Left ventricle myocardium inferior (tissue), 1 donor: ENCODE measurements at regions not wholly inside any gene's neighbourhood (a gene's known extent, or its start where the extent isn't known, plus 50 kb on each side); places are given as distances from the start of the nearest gene placed in this dataset.

ENCODE experiments used
- DNase-seq: peaks from one replicate; pipeline ENCODE4 v3.0.0-alpha.2; 2020
- H3K27ac ChIP-seq: fragments of 200-600 bp; replicated peaks from 2 replicates; pipeline ENCODE4 v1.8.0; 2021
- H3K27me3 ChIP-seq: fragments of 200-600 bp; 2 replicates; pipeline ENCODE4 v1.8.0; 2021; ENCODE audit warnings: low read depth
- H3K36me3 ChIP-seq: fragments of 200-600 bp; 2 replicates; pipeline ENCODE4 v1.8.0; 2021
- H3K4me1 ChIP-seq: fragments of 200-600 bp; 2 replicates; pipeline ENCODE4 v1.8.0; 2021
- H3K4me3 ChIP-seq: fragments of 200-600 bp; 2 replicates; pipeline ENCODE4 v1.8.0; 2021; ENCODE audit warnings: mild to moderate bottlenecking, moderate library complexity
- H3K9me3 ChIP-seq: fragments of 200-600 bp; replicated peaks from 2 replicates; pipeline ENCODE4 v1.8.0; 2021
- intact Hi-C: fragments of 100-400 bp; cut with micrococcal nuclease; formaldehyde crosslinking; loops from one replicate; pipeline ENCODE4 v1.11.0; 2022
- TF ChIP-seq, protein P1 (sequence below): fragments of 200-600 bp; IDR thresholded peaks from 2 replicates; pipeline ENCODE4 v1.8.0; 2021; ENCODE audit warnings: antibody characterized with exemption, mild to moderate bottlenecking, borderline replicate concordance
- donor health status: DM: no; HTN: yes; CAD: no; lungs with severe emphysema.

DNA sequence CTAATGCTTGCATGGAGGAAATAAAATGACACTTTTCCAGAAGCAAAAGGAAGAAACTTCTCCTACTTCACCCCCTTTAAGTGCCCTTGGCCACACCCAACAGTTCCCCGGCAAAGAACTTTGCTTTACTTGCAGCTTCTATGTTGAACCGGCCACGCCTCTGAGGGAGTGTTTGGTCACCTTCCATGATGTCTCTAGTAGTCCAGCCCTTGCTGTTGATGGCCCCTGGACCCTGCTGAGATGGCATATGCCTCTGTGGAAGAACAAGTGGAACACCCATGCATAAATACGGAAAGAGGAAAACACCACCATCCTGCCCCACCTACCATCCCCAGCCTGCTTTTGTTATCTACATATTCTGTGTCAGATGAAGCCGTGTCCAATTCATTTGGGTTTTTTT is 218.3 kb upstream of the POU3F3 start:
- no peaks in the 10 kb centered on the region for H3K4me1 ChIP-seq
- no peaks in the 10 kb centered on the region for H3K27me3 ChIP-seq
- TF ChIP-seq, protein P1, sequence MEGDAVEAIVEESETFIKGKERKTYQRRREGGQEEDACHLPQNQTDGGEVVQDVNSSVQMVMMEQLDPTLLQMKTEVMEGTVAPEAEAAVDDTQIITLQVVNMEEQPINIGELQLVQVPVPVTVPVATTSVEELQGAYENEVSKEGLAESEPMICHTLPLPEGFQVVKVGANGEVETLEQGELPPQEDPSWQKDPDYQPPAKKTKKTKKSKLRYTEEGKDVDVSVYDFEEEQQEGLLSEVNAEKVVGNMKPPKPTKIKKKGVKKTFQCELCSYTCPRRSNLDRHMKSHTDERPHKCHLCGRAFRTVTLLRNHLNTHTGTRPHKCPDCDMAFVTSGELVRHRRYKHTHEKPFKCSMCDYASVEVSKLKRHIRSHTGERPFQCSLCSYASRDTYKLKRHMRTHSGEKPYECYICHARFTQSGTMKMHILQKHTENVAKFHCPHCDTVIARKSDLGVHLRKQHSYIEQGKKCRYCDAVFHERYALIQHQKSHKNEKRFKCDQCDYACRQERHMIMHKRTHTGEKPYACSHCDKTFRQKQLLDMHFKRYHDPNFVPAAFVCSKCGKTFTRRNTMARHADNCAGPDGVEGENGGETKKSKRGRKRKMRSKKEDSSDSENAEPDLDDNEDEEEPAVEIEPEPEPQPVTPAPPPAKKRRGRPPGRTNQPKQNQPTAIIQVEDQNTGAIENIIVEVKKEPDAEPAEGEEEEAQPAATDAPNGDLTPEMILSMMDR: no peak
- DNase-seq: no peak
- H3K9me3 ChIP-seq: no peaks in the 10 kb centered on the region
- intact Hi-C loops: no loop called here
- H3K27ac ChIP-seq: no peak overlapping the region
- H3K4me3 ChIP-seq: no peak overlapping the region
- H3K36me3 ChIP-seq: no peaks in the 10 kb centered on the region

DNA sequence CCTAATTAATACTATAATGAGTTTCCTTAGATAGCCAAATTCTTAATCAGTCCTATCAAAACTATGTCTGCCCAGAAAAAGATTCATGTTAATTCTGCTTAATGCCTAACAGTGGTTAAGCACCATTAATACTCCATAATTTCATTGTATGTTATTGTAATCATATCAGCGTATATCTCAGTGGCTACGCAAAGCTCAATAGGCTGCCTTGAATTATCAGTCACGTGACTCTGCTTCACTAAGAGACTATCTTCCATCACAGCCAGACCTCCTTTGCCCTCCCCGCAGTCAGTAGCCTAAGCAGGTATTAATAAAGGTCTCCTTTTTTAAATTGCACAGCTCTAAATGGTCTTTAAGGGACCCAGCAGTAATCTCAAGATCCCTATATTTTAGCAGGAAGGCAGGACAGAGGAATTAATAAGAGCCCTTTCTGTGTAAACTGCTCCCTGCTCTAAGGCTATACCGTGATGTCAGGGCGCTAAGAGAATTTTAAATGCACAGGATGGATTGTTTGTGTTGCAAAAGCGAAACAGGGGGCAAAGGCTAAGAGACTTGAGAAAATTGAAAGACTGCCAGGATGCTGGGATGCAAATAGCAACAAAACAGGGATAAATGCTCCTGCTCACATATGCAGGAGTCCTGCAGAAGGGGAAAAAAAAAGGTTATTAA is 215.6 kb upstream of the POU3F3 start:
- Histone ChIP-seq H3K9me3 (no peaks in the 10 kb centered on the region), H3K27me3 (no peaks in the 10 kb centered on the region), H3K4me3 (no peak overlapping the region), H3K4me1 (no peaks in the 10 kb centered on the region), H3K36me3 (no peaks in the 10 kb centered on the region), H3K27ac (no peak overlapping the region)
- intact Hi-C loops: no loop called here
- DNase-seq: no peak
- TF ChIP-seq, protein P1: no peak

DNA sequence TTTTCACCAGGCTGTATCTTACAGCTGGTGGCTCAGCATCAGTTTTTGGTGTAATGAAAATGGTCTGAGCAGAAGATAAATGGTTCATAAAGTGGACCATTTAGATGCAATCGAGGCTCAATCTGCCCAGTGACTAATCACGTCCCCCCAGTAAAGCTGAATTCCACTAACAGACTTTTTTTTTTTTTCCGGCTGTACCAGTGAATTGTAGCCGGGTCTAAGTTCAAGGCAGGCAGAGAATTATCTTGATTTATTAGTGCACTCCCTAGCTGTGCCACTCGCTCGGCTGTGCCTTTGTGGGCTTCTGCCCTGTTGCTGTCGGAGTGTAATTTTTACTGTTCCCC is 215.1 kb upstream of the POU3F3 start:
- intact Hi-C loops: no loop called here
- Histone ChIP-seq H3K36me3 (no peaks in the 10 kb centered on the region), H3K27ac (no peak overlapping the region), H3K4me1 (no peaks in the 10 kb centered on the region), H3K4me3 (no peak overlapping the region), H3K9me3 (no peaks in the 10 kb centered on the region), H3K27me3 (no peaks in the 10 kb centered on the region)
- TF ChIP-seq, protein P1: no peak
- no peak for DNase-seq

DNA sequence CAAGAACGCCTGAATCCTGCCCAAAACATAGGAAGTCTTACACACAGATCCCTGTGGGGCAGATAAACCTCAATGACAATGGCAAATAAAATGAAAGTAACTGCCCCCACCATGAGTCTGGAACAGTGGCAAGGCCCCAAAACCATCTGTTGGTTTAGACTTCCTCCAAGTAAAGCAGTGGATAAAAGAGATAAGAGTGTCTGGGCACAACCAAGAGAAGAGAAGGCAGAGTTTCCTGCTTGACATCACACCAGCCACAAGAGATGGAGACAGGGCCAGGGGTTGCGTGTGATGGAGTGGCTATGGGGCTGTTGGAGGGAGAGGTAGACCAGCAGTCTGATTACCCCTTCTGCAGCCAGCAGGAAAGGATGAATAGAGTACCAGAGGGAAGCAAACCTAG is 212.1 kb upstream of the POU3F3 start:
- DNase-seq: no peak
- H3K27me3 ChIP-seq: no peaks in the 10 kb centered on the region
- H3K27ac ChIP-seq: no peak overlapping the region
- H3K4me1 ChIP-seq: no peaks in the 10 kb centered on the region
- H3K4me3 ChIP-seq: no peak overlapping the region
- no peaks in the 10 kb centered on the region for H3K9me3 ChIP-seq
- intact Hi-C loops: no loop called here
- TF ChIP-seq, protein P1: no peak
- H3K36me3 ChIP-seq: no peaks in the 10 kb centered on the region

DNA sequence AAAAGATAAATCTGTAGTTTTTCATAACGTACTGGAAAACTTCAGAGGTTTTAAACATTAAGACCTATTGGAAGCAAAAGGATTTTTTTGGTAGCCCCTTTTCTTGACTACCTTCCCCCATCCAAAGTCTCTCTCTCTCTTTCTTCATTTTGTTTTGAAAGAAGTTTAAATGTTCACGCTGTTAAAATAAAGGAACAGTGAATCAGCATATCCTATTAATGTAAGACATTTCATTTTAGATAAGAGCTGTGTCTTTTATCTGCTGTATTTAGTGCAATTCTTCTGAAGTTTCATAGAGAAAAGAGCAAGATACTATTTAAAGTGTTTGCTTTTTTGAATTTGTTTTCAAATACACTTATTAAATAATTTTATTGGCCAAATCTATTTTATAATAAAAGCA is 205.5 kb upstream of the POU3F3 start:
- H3K27ac ChIP-seq: no peak overlapping the region
- H3K4me1 ChIP-seq: no peaks in the 10 kb centered on the region
- H3K9me3 ChIP-seq: no peaks in the 10 kb centered on the region
- H3K27me3 ChIP-seq: no peaks in the 10 kb centered on the region
- intact Hi-C loops: no loop called here
- no peak for DNase-seq
- no peaks in the 10 kb centered on the region for H3K36me3 ChIP-seq
- TF ChIP-seq, protein P1: no peak
- H3K4me3 ChIP-seq: no peak overlapping the region
